ENCODE measurements at regions not wholly inside any gene's neighbourhood (a gene's known extent, or its start where the extent isn't known, plus 50 kb on each side); places are given as distances from the start of the nearest gene placed in this dataset.

DNA sequence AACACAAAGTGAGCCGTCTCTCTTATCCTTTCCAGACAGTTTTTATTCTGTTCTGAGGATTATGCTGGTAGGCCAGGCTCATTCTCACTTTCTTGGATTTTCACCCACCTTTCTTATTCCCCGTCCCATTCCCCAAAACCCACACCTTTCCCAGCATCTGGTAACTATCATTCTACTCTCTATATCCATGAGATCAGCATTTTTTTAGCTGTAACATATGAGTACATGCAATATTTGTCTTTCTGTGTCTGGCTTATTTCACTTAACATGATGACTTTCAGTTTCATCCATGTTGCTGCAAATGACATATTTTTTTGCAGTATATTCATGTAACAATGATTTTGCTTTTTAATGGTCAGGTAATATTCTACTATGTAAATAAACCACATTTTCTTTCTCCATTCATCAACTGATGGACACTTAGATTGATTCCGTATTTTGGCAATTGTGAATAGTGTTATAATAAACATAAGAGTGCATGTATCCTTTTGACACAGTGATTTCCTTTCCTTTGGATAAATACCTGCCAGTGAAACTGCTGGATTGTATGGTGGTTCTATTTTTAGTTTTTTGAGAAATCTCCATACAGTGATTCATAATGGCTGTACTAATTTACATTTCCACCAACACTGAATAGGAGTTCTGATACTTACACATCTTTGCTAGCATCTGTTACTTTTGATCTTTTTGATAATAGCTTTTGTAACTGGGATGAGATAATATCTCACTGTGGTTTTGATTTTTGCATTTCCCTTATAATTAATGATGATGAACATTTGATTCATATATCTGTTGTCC is 289.3 kb downstream of the RPRM start:
- no peak for DNase-seq

DNA sequence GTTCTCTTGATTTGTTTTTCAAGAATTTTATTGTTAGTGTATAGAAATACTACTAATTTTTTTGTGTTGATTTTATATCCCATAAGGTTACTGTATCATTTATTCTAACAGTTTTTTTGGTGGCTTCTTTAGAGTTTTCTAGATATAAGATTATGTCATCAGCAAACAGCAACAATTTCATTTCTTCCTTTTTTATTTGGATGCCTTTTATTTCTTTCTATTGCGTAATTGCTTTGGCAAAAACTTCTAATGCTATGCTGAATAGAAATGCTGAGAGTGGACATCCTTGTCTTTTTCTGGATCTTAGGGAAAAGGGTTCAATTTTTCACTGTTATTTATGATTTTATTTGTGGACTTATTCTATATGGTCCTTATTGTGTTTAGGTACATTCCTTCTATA is 298.8 kb downstream of the RPRM start:
- no peak for DNase-seq

DNA sequence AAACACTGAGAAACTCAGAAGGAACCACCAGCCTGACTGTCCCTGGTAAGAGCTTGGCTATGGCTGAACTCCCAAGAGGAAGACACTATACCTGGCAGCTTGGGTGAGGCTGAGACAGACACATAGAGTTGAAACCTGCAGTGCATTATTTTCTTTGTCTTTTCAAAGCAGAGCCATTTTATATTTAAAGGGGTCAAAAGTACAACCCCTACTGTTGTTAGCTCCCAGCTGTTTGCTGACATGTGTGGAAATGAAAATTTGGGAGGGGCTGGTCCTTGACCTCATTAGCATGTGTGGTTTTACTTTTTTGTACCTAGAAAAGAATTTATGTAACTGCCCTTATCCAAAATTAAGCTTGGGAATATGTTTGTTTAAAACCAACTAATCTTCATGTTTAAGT is 309.0 kb downstream of the RPRM start:
- no peak for DNase-seq

DNA sequence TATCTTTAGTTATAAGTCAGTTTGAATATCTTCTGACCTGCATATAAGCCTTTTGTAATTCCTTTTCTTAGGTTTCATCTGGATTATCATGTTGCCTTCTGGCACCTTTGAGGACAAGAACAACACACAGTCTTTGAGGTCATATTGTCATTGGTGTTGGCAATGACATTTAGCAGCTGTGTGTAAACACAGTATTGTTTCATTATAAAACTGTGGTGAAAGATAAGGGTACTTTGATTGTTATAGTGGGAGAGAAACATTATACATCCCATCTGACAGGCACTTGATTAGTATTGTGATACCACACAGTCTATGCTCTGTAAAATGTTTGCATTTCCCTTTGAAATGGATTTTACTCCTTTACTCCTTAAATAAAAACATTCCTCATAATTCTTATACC is 313.5 kb downstream of the RPRM start:
- no peak for DNase-seq

DNA sequence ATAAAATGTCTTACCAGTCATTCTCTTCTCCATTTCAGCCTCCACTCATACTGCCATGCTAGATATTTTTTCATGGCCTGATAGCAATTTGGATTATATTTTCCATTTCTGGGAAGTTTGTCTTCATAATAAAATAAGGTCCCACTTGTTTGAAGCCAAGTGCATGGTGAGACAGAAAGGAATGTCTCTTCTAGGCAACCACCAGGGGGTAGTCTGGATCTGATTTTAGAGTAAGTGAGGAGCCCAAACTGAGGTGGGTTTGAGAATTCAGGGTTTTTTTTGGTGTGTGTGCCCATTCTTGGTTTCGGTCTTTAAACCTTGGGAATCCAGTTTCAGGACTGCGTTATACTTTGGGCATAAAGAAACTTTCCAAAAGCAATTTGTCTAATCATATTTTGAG is 315.5 kb downstream of the RPRM start:
- DNase-seq, result no peak

DNA sequence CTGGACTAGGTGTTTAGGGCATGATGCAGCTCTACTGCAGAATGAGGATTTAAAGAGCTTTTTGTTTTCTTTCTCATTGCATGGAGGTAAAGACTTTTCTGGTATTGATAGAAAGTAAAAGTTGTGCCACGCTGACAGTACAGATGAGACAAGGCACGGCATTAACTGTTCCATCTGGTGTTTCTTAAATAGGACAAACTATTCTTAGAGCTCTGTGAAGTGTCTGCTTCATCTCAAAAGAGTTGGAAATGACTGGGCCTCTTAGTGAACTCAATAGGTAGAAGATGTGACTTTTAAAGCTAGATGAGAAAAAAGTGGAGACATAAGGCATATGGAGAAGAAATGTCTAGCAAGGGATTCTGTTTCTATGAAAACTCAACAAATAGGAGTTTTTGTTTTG is 321.8 kb downstream of the RPRM start:
- DNase-seq, result no peak

DNA sequence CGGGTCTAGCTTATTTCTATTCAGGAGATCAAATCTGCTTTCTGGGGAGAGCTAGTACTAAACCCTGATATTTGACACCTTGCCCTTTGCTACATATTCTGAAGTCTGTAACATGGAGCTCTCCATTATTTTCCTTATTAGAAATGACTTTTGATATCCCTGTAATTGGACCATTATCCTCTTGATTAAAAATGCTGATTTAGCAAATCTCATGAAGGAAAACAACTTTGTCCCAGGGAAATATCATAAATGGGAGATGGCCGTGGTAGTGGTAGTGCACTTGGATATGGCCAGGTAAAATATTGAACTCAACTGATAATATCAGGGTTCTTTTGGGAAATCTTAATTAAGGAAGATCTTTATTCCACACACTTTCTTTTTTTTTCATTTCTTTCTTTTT is 326.5 kb downstream of the RPRM start:
- no peak for DNase-seq

DNA sequence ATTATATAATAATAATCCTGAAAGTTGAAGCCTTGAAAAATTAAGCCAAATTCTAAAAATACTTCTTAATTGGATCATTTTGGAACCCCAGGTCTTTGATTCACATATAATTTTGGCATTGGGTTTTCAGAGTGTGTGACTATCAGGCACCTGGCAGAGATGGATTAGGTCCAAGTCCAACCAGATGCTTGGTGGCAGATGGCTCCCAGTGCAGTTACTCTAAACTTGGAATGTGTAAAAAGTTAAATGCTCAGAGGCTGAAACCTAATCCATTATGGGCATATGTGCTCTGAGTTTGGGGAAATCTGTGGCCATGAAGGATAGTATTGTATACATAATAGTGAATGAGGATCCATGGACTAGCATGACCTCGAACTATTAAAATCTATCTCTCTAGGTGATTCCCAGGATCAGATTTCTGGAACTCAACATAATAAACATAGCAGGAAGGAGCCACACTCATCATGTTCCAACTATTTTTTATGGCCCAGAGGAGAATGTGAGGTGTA is 333.0 kb downstream of the RPRM start:
- DNase-seq, result no peak

DNA sequence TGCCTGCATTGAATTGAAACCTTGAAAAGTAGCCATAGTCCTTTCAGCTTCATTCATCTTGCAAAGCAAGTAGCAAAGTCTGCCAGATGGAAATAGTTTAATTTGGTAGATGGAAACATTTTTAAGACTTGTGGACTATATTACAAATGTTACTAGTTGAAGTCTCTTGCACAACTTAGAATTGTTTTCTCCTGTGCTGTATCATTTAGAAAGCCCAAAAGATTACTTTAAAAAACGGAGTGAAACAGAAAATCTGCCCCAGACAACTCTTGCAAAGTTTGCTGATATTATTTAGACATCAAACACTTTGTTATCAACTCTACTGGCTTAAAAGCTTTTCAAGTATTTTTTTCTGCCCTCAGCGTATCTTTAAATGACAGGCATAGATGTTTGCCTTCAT is 335.0 kb downstream of the RPRM start:
- no peak for DNase-seq

DNA sequence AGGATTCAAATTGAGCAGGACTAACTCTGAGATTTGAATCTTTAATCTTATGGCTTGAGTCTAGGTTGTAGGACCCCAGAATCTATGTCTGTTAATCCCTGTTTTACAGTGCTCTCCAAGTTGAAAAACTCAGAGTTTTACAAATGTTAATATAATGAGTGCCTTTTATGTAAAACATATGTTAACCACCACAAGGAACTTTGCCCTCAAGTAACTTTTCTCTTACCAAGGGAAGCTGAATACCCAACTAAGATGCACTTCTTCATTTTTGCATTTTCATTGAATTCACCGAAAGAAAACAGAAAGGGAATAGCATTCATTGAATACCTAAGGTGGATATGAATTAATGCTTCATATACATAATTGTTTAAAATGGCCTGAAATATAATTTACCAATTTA is 338.1 kb downstream of the RPRM start:
- no peak for DNase-seq

DNA sequence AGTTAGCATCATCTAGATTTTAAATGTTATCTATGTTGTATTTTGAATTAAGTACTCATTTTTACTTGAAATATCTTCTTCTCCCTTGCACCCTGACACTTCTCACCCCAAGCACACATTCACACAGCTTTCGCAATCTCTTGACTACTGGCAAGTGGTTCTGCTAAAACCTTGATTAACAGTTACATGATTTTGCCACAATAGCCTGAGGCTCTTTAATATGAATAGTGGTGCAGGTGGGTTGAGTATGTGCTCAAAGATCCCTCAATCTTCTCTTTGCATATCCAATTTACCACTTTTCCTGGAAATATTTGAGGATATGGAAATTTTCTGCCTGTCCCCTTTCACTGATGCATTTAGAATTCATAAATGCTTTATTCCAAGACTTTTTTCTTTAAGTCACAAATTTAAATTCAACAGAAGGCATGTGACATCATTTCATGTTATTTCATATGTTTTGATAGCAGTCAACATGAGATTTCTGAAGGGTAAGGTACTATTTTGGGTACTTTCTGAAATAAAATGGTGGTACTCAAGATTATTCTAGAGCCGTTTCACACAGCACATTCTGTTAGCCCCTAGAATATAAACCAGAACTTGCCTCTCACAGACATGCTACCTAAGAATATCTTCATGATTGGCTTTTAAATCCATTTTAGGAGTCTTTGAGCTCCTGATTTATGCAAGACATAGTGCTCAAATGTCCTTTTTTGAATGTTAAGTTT is 339.7 kb downstream of the RPRM start:
- DNase-seq, result no peak

DNA sequence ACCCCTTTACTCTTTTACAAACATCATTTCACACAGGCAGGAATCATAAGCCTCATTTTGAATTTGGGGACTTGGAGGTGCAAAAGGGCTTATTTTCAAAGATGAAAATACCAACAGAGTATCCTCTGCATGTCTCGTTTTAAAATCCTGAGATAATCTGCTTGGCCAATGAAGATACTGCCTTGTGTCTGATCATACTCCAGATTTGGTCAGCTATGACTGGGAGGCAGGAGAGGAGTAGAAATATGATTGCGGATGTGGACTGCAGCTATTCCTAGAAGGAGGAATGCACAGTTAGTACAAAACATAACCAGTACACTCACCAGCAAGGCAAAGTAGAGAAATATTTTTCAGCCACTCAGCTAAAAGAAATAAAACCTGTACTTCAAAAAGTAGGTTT is 342.3 kb downstream of the RPRM start:
- no peak for DNase-seq

DNA sequence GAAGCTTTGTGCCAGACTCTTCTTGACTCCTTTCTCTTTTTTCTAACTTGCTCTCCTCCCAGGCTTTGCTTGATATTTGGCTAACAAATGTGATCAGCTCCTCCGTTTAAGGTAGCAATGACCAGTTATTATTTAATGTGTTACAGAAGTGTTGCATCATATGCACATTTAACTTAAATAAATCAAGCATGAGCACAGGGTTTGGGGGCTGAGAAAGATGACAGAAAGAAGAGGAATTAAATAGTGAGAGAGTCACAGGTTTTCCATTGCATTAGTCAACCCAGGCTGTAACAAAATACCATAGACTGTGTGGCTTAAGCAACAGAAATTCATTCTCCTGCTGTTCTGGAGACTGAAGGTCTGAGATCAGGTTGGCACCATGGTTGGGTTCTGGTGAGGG is 343.8 kb downstream of the RPRM start:
- DNase-seq, result no peak

DNA sequence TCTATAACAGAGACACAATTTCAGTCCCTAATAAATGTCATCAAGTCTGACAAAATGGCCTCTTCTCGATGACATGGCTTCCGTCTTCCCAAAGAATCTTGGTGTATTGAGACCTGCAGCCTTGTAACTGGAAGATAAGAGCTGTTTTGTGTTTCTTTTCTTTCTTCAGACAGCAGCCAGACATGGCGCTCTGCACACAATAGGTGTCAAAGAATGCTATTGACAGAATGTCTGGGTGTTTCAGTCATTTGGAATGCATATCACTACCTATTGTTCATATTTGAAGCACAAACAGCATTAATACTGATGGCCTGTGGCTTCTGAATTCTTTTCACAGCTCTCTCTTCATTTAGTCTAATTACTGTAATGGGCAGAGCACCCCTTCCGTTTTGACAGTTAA is 344.8 kb downstream of the RPRM start:
- DNase-seq, result no peak

DNA sequence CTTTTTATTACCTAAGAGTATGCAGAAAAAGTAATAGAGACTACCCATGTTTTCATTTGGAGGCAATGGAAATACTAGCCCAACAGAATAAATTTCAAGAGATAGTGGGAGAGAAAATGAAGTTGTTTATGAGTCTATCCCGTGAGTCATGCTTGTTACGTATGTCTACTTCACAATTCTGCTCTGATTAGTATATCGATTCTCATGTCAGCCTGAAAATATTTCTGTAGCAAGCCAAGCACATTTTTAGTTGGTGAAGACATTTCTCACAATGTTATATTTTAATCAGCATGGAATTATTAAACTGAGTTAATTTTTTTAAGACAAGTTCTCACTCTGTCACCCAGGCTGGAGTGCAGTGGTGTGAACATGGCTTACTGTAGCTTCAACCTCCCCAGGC is 346.1 kb downstream of the RPRM start:
- no peak for DNase-seq

DNA sequence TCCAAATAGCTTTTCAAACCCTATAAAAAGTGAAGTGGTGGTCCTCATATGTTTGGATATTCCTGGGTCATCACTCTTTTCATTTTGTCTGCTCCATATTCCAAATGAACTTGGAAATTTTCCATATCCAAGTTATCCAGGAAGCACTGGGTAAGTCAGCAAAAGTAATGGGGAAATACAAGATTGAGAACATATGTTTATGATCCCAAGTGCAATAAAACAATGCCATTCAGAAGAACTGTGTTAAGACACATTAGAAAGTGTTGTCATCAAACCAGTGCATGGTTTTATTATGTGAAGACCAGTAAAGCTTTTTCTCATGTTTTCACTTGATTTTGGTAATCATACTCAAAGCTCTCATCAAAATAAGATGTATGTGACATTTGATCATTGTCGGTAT is 363.4 kb downstream of the RPRM start:
- DNase-seq, result no peak

DNA sequence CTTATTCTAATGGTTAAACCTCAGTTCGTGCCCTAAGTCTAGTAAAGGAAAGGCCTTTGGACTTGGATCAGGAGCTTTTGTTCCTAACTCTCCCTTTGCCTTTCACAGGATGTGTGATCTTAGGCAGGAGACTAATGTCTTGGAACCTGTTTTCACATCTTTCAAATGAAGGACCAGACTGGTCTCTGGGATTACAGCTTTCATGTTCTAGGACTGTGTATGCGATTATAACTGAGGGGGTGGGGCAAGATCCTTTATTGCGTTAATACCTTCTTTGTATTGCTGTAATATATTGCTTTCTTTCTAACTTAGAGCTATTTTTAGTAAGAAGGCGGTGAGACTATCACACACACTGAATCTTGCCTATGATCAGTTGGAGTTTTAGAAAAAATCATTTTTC is 368.1 kb downstream of the RPRM start:
- DNase-seq, result no peak

DNA sequence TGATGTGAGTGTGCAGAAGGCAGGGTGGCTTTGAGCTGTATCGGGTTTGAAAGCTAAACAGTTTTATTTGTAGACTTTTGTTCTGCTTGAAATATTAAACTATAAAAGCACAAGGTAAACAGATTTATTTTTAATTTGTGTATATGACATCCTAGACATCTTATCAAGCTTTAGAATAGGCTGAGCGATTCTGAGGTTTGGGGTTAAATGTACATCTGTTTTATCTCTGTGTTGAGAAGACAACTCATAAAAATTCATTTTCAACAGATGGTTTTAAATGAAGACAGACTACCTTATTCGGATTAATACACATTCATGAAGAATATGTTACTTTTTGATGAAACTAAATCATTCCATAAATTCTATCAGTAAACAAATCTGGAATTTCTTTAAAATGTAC is 368.8 kb downstream of the RPRM start:
- DNase-seq, result no peak

DNA sequence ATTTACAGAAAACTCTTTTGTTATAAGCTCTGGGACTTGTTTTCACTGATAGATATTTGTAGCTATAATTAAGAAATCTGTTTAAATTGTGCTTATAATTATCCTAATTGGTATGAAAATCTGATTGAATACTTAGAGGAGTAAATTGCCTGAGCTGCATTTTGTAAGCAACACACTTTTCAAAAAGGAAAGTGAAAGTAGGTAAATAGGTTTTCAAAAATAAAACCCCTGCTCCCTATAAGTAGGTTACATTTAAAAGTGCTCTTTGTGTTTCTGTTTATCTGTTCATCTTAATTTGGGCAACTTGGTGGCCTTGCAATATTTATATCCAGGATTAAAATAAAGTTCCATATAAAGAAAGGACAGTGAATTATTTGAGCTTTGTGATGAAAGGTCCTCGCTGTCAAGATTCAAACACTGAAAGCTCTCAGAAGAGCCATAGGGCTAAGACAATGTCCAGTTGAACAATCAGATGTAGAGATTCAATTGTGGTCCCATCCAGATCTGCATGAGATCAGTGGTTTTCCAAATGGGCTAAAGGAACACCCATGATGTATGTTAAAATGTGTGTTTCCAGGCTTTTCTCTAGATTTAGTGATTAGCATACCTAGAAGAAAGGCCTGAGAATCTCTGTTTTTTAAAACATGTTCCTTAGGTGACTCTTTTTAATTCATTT is 371.6 kb downstream of the RPRM start:
- no peak for DNase-seq

DNA sequence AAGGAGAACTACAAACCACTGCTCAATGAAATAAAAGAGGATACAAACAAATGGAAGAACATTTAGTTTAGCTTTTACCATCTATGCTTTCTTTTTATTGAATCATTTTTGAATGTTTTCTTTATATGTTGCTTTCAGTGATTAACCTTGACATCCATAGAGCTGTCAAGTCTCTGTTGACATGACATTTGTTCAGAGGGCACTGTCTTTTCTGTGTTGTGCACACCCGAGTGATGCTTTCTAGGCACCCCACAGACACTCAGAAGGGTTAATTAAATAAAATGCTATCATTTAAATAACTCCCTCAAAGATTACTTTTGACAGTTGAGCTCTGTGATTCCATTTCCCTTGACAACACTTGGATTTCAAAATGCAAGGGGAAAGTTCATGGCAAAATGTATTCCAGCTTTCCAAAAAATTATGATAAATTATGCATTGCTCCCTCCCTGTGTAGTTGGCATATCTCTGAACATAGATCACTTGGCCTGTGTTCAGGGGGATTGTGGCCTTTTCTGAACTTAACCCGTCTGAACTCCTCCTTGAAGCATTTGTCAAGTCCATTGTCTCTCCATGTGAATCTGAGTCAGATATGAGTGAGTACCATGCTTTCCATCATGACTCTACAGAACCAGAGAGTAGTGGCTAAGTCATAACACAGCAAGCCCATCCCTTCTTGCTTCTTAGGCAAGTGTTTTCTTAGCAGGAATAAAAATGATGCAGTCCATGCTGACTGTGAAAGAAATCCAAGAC is 372.6 kb downstream of the RPRM start:
- no peak for DNase-seq

DNA sequence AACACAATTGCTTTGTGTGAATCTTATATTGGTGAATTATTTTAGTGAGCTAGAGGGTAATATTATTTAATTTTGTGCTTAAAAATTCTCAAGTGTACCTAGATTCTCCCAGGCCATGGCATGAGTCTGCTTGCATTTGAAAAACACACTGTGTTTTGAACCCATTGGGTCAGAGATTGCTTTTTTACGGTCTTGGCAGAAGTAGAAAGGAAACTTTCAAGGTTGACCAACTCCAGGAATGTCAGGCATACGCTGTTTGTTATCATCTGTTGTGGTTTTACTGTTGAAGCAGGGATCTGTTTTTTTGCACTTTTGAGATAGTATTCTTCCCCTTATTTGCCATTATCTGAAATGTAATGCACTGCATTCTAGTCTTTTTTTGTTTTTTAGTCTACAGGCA is 377.4 kb downstream of the RPRM start:
- DNase-seq, result no peak

DNA sequence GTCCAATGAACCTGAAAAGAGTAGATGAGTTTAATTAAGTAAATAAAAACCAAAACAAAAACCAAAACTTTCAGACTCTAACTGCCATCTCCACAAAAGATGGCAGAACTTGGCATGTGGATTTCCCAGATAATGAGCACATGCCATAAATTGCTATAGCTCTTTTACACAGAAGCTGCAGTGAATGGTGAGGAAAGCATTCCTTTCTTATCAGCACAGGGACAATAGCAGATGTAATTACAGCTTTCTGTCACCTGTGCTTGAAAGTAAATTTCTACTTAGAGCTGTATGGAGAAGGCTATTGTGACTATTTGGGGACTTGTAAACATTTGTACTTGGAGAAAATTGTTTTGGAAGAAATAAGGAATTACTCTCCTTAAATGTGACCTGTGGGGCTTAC is 378.4 kb downstream of the RPRM start:
- DNase-seq, result no peak

DNA sequence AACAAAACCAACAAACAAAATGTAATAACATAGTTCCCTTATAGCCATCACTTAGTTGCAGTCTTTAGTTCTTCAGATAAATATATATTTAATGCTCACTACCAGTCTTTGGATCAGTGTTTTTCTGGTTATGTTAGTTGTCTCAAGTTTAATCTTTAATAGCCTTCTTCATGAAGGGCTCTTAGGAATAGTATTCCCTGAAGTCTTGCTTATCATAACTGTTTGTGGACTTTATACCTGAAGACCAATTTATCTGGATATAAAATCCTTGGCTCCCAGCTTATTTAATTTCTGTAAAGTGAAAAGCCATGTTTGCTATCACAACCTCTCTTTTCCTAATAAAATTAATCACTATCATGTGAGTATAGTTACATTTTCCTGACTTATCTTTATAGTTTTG is 379.7 kb downstream of the ARL6IP6 start:
- DNase-seq, result no peak

All from stimulated activated naive CD4-positive, alpha-beta T cell (primary cell).